ENCODE measurements at regions not wholly inside any gene's neighbourhood (a gene's known extent, or its start where the extent isn't known, plus 50 kb on each side); places are given as distances from the start of the nearest gene placed in this dataset.

- ATAC-seq = no peak
- no peak for TF ChIP-seq SNAI2 (CRISPR knock-in tag; IDR thresholded peaks at IDR 0.05)
- TF ChIP-seq CSDC2 (CRISPR knock-in tag; IDR thresholded peaks at IDR 0.05) = no peak
- no peak for TF ChIP-seq ZC3H10 (CRISPR knock-in tag; IDR thresholded peaks at IDR 0.05)
- TF ChIP-seq ESRRG (CRISPR knock-in tag; IDR thresholded peaks at IDR 0.05) = no peak
- no peak for TF ChIP-seq ZFP3 (CRISPR knock-in tag; IDR thresholded peaks at IDR 0.05)
- TF ChIP-seq PATZ1 (CRISPR knock-in tag; IDR thresholded peaks at IDR 0.05; ENCODE audit: borderline replicate concordance) = no peak
Observed at GRCh38 chr18:47728921-47729320, 201.5 kb downstream of the SMAD2 start.

- no peak for ATAC-seq
- TF ChIP-seq PPARA (CRISPR knock-in tag; IDR thresholded peaks at IDR 0.05; ENCODE audit: borderline replicate concordance) (no peak), SNAI2 (CRISPR knock-in tag; IDR thresholded peaks at IDR 0.05) (no peak), ZNF70 (CRISPR knock-in tag; IDR thresholded peaks at IDR 0.05) (no peak), TOX (CRISPR knock-in tag; IDR thresholded peaks at IDR 0.05; ENCODE audit: borderline replicate concordance) (no peak), ESRRG (CRISPR knock-in tag; IDR thresholded peaks at IDR 0.05) (no peak), POU6F1 (CRISPR knock-in tag; IDR thresholded peaks at IDR 0.05; ENCODE audit: borderline replicate concordance, low read depth) (no peak), BACH2 (CRISPR knock-in tag; IDR thresholded peaks at IDR 0.05; ENCODE audit: borderline replicate concordance) (no peak), ZNF8 (CRISPR knock-in tag; IDR thresholded peaks at IDR 0.05) (no peak), CSRNP3 (CRISPR knock-in tag; IDR thresholded peaks at IDR 0.05) (no peak), CSDC2 (CRISPR knock-in tag; IDR thresholded peaks at IDR 0.05) (no peak), RARB (CRISPR knock-in tag; IDR thresholded peaks at IDR 0.05) (no peak), ZNF565 (CRISPR knock-in tag; conservative IDR thresholded peaks at IDR 0.05; ENCODE audit: low read depth) (no peak), PATZ1 (CRISPR knock-in tag; IDR thresholded peaks at IDR 0.05; ENCODE audit: borderline replicate concordance) (no peak)
Observed at GRCh38 chr18:47727409-47727808, 203.1 kb downstream of the SMAD2 start.

GRCh38 chr18:47726550-47726949 lies 203.9 kb downstream of the SMAD2 start:
- no peak for TF ChIP-seq GLIS3 (CRISPR knock-in tag; IDR thresholded peaks at IDR 0.05)
- TF ChIP-seq TCF4 (CRISPR knock-in tag; IDR thresholded peaks at IDR 0.05; ENCODE audit: borderline replicate concordance) = no peak
- TF ChIP-seq ZFP30 (CRISPR knock-in tag; IDR thresholded peaks at IDR 0.05) = no peak
- TF ChIP-seq ARNTL (CRISPR knock-in tag; IDR thresholded peaks at IDR 0.05; ENCODE audit: borderline replicate concordance, low read depth) = no peak
- no peak for TF ChIP-seq CREB5 (CRISPR knock-in tag; IDR thresholded peaks at IDR 0.05; ENCODE audit: low read depth)
- no peak for TF ChIP-seq ZC3H10 (CRISPR knock-in tag; IDR thresholded peaks at IDR 0.05)
- no peak for ATAC-seq

GRCh38 chr18:47725656-47726055 lies 204.8 kb downstream of the SMAD2 start:
- no peak for ATAC-seq
- TF ChIP-seq SNAI2 (CRISPR knock-in tag; IDR thresholded peaks at IDR 0.05) = no peak
- TF ChIP-seq ARNTL (CRISPR knock-in tag; IDR thresholded peaks at IDR 0.05; ENCODE audit: borderline replicate concordance, low read depth) = no peak
- no peak for TF ChIP-seq BACH2 (CRISPR knock-in tag; IDR thresholded peaks at IDR 0.05; ENCODE audit: borderline replicate concordance)
- TF ChIP-seq CSRNP3 (CRISPR knock-in tag; IDR thresholded peaks at IDR 0.05) = no peak
- TF ChIP-seq CREB5 (CRISPR knock-in tag; IDR thresholded peaks at IDR 0.05; ENCODE audit: low read depth) = no peak
- no peak for TF ChIP-seq ESRRG (CRISPR knock-in tag; IDR thresholded peaks at IDR 0.05)
- no peak for TF ChIP-seq TSHZ2 (CRISPR knock-in tag; IDR thresholded peaks at IDR 0.05)
- TF ChIP-seq PPARA (CRISPR knock-in tag; IDR thresholded peaks at IDR 0.05; ENCODE audit: borderline replicate concordance) = no peak
- TF ChIP-seq ZNF70 (CRISPR knock-in tag; IDR thresholded peaks at IDR 0.05) = no peak
